RWPE2 (cell line): ENCODE measurements at regions not wholly inside any gene's neighbourhood (a gene's known extent, or its start where the extent isn't known, plus 50 kb on each side); places are given as distances from the start of the nearest gene placed in this dataset.

Source experiments
- ATAC-seq: fragments of 200-7000 bp; cut with Tn5 transposase; 3 replicates; pipeline ENCODE4 v1.9.1; 2021; ENCODE audit warnings: low read depth
- DNase-seq: peaks from one replicate; pipeline ENCODE4 v3.0.0-alpha.2; 2020; ENCODE audit warnings: low spot score
- H3K27ac ChIP-seq: fragments of 450-650 bp; 2 replicates; pipeline ENCODE4 v1.5.1; 2017; ENCODE audit warnings: mild to moderate bottlenecking; ENCODE audit not compliant: poor library complexity, severe bottlenecking
- H3K27me3 ChIP-seq: fragments of 250-450 bp; sonication (Bioruptor Pico); 2 replicates; pipeline ENCODE4 v1.5.1; 2021; ENCODE audit warnings: mild to moderate bottlenecking, moderate library complexity; ENCODE audit not compliant: insufficient read depth, poor library complexity, severe bottlenecking
- H3K36me3 ChIP-seq: fragments of 250-450 bp; sonication (Bioruptor Pico); 2 replicates; pipeline ENCODE4 v1.5.1; 2020; ENCODE audit warnings: low read depth, mild to moderate bottlenecking, moderate library complexity
- H3K4me1 ChIP-seq: fragments of 250-450 bp; sonication (Bioruptor Pico); 2 replicates; pipeline ENCODE4 v1.5.1; 2021; ENCODE audit warnings: mild to moderate bottlenecking, moderate library complexity; ENCODE audit not compliant: insufficient read depth, poor library complexity, severe bottlenecking
- H3K4me3 ChIP-seq: fragments of 250-450 bp; sonication (Bioruptor Pico); 2 replicates; pipeline ENCODE4 v1.5.1; 2021; ENCODE audit warnings: mild to moderate bottlenecking, moderate library complexity; ENCODE audit not compliant: severe bottlenecking
- H3K9me3 ChIP-seq: fragments of 250-450 bp; sonication (Bioruptor Pico); 2 replicates; pipeline ENCODE4 v1.5.1; 2021; ENCODE audit warnings: mild to moderate bottlenecking, moderate library complexity; ENCODE audit not compliant: severe bottlenecking
- CTCF ChIP-seq: fragments of 450-650 bp; IDR thresholded peaks from one replicate; pipeline ENCODE4 v1.5.1; 2017; ENCODE audit warnings: mild to moderate bottlenecking, moderate library complexity; ENCODE audit not compliant: poor library complexity, severe bottlenecking

GRCh38 chrX:35023683-35024082 lies 81.1 kb downstream of the FAM47B start:
- no peaks in the 10 kb centered on the region for H3K36me3 ChIP-seq
- H3K4me3 ChIP-seq: no peak overlapping the region
- no peak for ATAC-seq
- H3K27ac ChIP-seq: no peak overlapping the region
- TF ChIP-seq CTCF: no peak
- DNase-seq: no peak
- H3K9me3 ChIP-seq: no peaks in the 10 kb centered on the region
- no peaks in the 10 kb centered on the region for H3K27me3 ChIP-seq
- H3K4me1 ChIP-seq: no peaks in the 10 kb centered on the region

- H3K36me3 ChIP-seq: no peaks in the 10 kb centered on the region
- no peaks in the 10 kb centered on the region for H3K4me1 ChIP-seq
- DNase-seq (no peak), ATAC-seq (no peak)
- no peak overlapping the region for H3K4me3 ChIP-seq
- no peaks in the 10 kb centered on the region for H3K27me3 ChIP-seq
- TF ChIP-seq CTCF: no peak
- no peak overlapping the region for H3K27ac ChIP-seq
- no peaks in the 10 kb centered on the region for H3K9me3 ChIP-seq
Observed at GRCh38 chrX:35025820-35026219, 83.2 kb downstream of the FAM47B start.

GRCh38 chrX:35040871-35041270 lies 98.3 kb downstream of the FAM47B start:
- Histone ChIP-seq H3K9me3 (no peaks in the 10 kb centered on the region), H3K4me3 (no peak overlapping the region), H3K27me3 (no peaks in the 10 kb centered on the region), H3K36me3 (no peaks in the 10 kb centered on the region), H3K4me1 (no peaks in the 10 kb centered on the region), H3K27ac (no peak overlapping the region)
- ATAC-seq (no peak), DNase-seq (no peak)
- TF ChIP-seq CTCF: no peak

- TF ChIP-seq CTCF: no peak
- H3K36me3 ChIP-seq: no peaks in the 10 kb centered on the region
- no peaks in the 10 kb centered on the region for H3K9me3 ChIP-seq
- no peak overlapping the region for H3K27ac ChIP-seq
- no peaks in the 10 kb centered on the region for H3K4me1 ChIP-seq
- no peak for ATAC-seq
- no peak for DNase-seq
- H3K27me3 ChIP-seq: no peaks in the 10 kb centered on the region
- H3K4me3 ChIP-seq: no peak overlapping the region
Observed at GRCh38 chrX:35046660-35047296, 104.2 kb downstream of the FAM47B start.

- Histone ChIP-seq H3K4me3 (no peak overlapping the region), H3K4me1 (no peaks in the 10 kb centered on the region), H3K36me3 (no peaks in the 10 kb centered on the region), H3K27me3 (no peaks in the 10 kb centered on the region), H3K9me3 (no peaks in the 10 kb centered on the region), H3K27ac (no peak overlapping the region)
- no peak for TF ChIP-seq CTCF
- DNase-seq: no peak
- no peak for ATAC-seq
Observed at GRCh38 chrX:35076061-35076460, 133.5 kb downstream of the FAM47B start.
